Left lung (tissue), 4 donors: ENCODE measurements at regions not wholly inside any gene's neighbourhood (a gene's known extent, or its start where the extent isn't known, plus 50 kb on each side); places are given as distances from the start of the nearest gene placed in this dataset.
A peak's percentile ranks its signal among the peaks of the same experiment; 100 is the strongest.

Experiments
- ATAC-seq: fragments of 200-7000 bp; cut with Tn5 transposase; one replicate; pipeline ENCODE4 v1.9.1; 2020; ENCODE audit warnings: moderate library complexity
- DNase-seq, 4 donors: peaks; one replicate each; pipeline ENCODE4 v3.0.0-alpha.2; 2013 to 2020
- H3K27ac ChIP-seq, 2 donors: fragments of 200-600 bp; sonication (generic) in 1 of 2; one replicate each; pipeline versions ENCODE4 v1.5.0 to v1.8.0; 2020 to 2021
- H3K27me3 ChIP-seq, 2 donors: fragments of 200-600 bp; sonication (generic) in 1 of 2; one replicate each; pipeline versions ENCODE4 v1.5.0 to v1.8.0; 2020 to 2021
- H3K36me3 ChIP-seq, 2 donors: fragments of 200-600 bp; sonication (generic) in 1 of 2; one replicate each; pipeline versions ENCODE4 v1.5.0 to v1.8.0; 2020 to 2021
- H3K4me1 ChIP-seq, 2 donors: fragments of 200-600 bp; one replicate each; pipeline ENCODE4 v1.8.0; 2021
- H3K4me3 ChIP-seq, 2 donors: fragments of 200-600 bp; sonication (generic) in 1 of 2; one replicate each; pipeline versions ENCODE4 v1.5.0 to v1.8.0; 2020 to 2021; ENCODE audit warnings: mild to moderate bottlenecking in 1 of 2
- H3K9me3 ChIP-seq, 2 donors: fragments of 200-600 bp; sonication (generic) in 1 of 2; one replicate each; pipeline versions ENCODE4 v1.5.0 to v1.8.0; 2020 to 2021
- CTCF ChIP-seq, 2 donors: fragments of 200-600 bp; sonication (generic) in 1 of 2; IDR thresholded peaks; one replicate each; pipeline versions ENCODE4 v1.5.0 to v1.8.0; 2021; ENCODE audit warnings: antibody characterized with exemption in 2 of 2
- intact Hi-C, 2 donors: fragments of 100-400 bp; cut with DNase I; formaldehyde crosslinking; loops; one replicate each; pipeline versions ENCODE4 v1.11.2 to v1.14.2; 2022
- donor health status: DM: no; HTN: yes; CAD: no.
- donor health status: DM: no; HTN: no; CAD: no.

- DNase-seq (no peak), ATAC-seq (no peak)
- Histone ChIP-seq H3K4me1 (no peaks in the 10 kb centered on the region), H3K27me3 (no peaks in the 10 kb centered on the region), H3K36me3 (no peaks in the 10 kb centered on the region), H3K27ac (no peak overlapping the region), H3K9me3 (no peaks in the 10 kb centered on the region), H3K4me3 (no peak overlapping the region)
- no peak for TF ChIP-seq CTCF (IDR thresholded peaks at IDR 0.05)
- intact Hi-C loops, result no loop called here
Measured at GRCh38 chr9:115481769-115482168, 363.8 kb upstream of the TNC start.

DNA sequence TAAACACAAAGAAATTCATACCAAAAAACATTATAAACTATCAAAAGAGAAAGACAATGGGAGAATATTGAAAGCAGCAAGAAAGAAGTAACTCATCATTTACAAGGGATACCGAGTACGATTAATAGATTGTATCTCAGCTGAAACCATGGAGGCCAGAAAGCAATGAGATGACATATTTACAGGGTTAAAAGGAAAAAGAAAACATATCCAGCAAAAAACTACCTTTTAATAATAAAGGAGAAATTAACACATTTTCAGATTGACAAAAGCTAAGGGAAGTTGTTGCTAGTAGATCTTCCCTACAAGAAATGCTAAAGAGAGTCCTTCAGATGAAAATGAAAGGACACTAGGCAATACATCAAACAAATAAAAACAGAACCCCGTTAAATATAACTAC lies 364.8 kb upstream of the TNC start:
- Histone ChIP-seq H3K27ac (no peak overlapping the region), H3K9me3 (no peaks in the 10 kb centered on the region), H3K27me3 (no peaks in the 10 kb centered on the region), H3K4me1 (no peaks in the 10 kb centered on the region), H3K4me3 (no peak overlapping the region), H3K36me3 (no peaks in the 10 kb centered on the region)
- no peak for TF ChIP-seq CTCF (IDR thresholded peaks at IDR 0.05)
- intact Hi-C loops, result no loop called here
- ATAC-seq (no peak), DNase-seq (no peak)

DNA sequence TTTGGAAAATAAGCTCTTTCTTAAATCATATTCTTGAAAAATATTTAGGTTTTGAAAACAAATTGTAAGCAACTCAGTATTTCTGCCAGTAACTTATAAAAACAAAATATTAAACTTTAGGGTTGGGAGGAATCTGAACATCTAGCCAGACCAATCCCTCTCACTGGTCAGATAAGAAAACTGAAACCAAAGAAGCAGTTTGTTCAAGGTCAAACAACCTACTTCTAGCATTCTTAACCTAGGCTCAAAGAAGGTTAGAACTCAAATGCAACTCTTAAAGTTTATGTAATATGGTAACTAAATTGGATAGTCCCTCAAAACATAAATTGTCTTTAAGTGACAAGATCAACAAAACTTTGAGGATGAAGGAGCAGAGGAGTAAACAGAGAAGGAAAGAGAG lies 374.9 kb upstream of the TNC start:
- H3K4me1 ChIP-seq, result no peaks in the 10 kb centered on the region
- no peaks in the 10 kb centered on the region for H3K36me3 ChIP-seq
- no peak overlapping the region for H3K4me3 ChIP-seq
- ATAC-seq (no peak), DNase-seq (no peak)
- H3K27me3 ChIP-seq, result no peaks in the 10 kb centered on the region
- no peaks in the 10 kb centered on the region for H3K9me3 ChIP-seq
- intact Hi-C loops, result no loop called here
- no peak overlapping the region for H3K27ac ChIP-seq
- TF ChIP-seq CTCF (IDR thresholded peaks at IDR 0.05), result no peak

GRCh38 chr9:115494393-115494792 lies 376.4 kb upstream of the TNC start:
- Histone ChIP-seq H3K27ac (no peak overlapping the region), H3K9me3 (no peaks in the 10 kb centered on the region), H3K4me1 (no peaks in the 10 kb centered on the region), H3K27me3 (no peaks in the 10 kb centered on the region), H3K4me3 (no peak overlapping the region), H3K36me3 (no peaks in the 10 kb centered on the region)
- TF ChIP-seq CTCF (IDR thresholded peaks at IDR 0.05), result no peak
- intact Hi-C loops, result no loop called here
- DNase-seq, result no peak
- ATAC-seq, result no peak

GRCh38 chr9:115495052-115495635 lies 377.2 kb upstream of the TNC start:
- H3K36me3 ChIP-seq, result no peaks in the 10 kb centered on the region
- H3K9me3 ChIP-seq, result no peaks in the 10 kb centered on the region
- H3K4me1 ChIP-seq, result no peaks in the 10 kb centered on the region
- no peak for TF ChIP-seq CTCF (IDR thresholded peaks at IDR 0.05)
- ATAC-seq (peak; percentile 49), DNase-seq (no peak)
- no peak overlapping the region for H3K4me3 ChIP-seq
- no peaks in the 10 kb centered on the region for H3K27me3 ChIP-seq
- intact Hi-C loops, result no loop called here
- H3K27ac ChIP-seq, result no peak overlapping the region
